Mesothelial cell of epicardium (in vitro differentiated cells): ENCODE measurements at regions not wholly inside any gene's neighbourhood (a gene's known extent, or its start where the extent isn't known, plus 50 kb on each side); places are given as distances from the start of the nearest gene placed in this dataset.

Experiments used
- DNase-seq, 2 experiments: peaks; one replicate each; pipeline ENCODE4 v3.0.0; 2021; ENCODE audit warnings: low spot score in 2 of 2; ENCODE audit not compliant: unreplicated experiment in 2 of 2
- H3K27ac Mint-ChIP-seq: 2 replicates; pipeline ENCODE4 v1.8.0; 2021; ENCODE audit warnings: mixed read lengths
- H3K27me3 Mint-ChIP-seq: 2 replicates; pipeline ENCODE4 v1.8.0; 2021; ENCODE audit warnings: low read depth, mixed read lengths
- H3K36me3 Mint-ChIP-seq: 2 replicates; pipeline ENCODE4 v1.8.0; 2021; ENCODE audit warnings: mixed read lengths
- H3K4me1 Mint-ChIP-seq: 2 replicates; pipeline ENCODE4 v1.8.0; 2021; ENCODE audit warnings: mixed read lengths
- H3K4me3 Mint-ChIP-seq: 2 replicates; pipeline ENCODE4 v1.8.0; 2021; ENCODE audit warnings: mild to moderate bottlenecking, moderate library complexity, mixed read lengths
- H3K9me3 Mint-ChIP-seq: 2 replicates; pipeline ENCODE4 v1.8.0; 2021; ENCODE audit warnings: mixed read lengths
- CTCF ChIP-seq: fragments of 200-600 bp; sonication (generic); IDR thresholded peaks from one replicate; pipeline ENCODE4 v1.5.0; 2021; ENCODE audit warnings: antibody characterized with exemption; ENCODE audit not compliant: unreplicated experiment

DNA sequence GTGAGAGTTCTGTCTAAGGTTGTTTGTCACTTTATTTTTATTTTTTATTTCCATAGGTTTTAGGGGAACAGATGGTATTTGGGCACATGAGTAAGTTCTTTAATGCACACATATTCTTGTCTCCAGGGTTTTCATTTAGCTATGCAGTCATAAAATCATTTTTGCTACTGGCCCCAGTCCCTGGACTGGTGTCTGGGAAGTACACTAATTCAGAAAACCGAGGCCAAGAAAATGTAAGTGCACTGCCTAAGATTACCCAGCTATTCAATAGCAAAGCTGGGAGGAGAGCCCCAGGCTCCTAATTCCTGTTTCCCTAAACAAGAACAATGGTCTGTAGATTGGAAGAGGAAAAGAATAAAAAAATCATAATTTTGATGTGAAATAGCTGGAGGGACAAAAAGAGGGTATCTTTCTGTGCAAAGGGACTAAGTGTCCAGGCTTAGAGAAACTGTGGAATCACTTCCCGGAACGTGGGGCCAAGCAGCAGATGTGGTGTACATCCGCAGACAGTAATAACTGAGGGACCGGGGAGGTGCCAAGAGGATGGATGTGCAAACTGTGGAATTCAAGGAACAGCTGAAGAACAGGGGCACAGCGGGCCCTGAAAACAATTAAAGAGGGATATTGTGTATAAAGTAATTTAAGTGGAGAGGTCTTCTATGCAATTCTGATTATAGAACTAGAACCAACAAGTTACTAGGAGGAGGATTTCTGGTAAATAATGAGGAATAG, 236.3 kb downstream of the ACKR3 start:
- H3K4me1 Mint-ChIP-seq = no peaks in the 10 kb centered on the region
- TF ChIP-seq CTCF = no peak
- no peaks in the 10 kb centered on the region for H3K27me3 Mint-ChIP-seq
- H3K4me3 Mint-ChIP-seq = no peak overlapping the region
- peaks cover 33% of the 10 kb centered on the region for H3K9me3 Mint-ChIP-seq
- peaks cover 13% of the 10 kb centered on the region for H3K36me3 Mint-ChIP-seq
- H3K27ac Mint-ChIP-seq = no peak overlapping the region
- DNase-seq = no peak

DNA sequence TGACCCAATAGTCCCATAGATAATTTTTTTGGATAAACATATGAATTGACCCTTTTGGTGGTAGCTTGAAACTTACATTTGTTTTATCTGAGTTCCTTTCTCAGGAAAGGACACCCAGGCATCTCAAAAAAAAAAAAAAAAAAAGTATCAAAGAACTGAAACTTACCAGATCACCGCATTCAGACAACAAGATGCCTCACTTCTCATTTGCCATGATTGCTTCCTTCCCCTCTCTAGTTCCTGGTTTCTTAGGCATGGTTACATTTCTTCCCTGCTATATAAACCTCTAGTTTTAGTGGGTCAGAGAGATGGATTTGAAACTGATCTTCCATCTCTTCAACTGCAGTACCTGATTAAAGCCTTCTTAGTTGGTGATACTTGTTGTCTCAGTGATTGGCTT, 240.1 kb downstream of the ACKR3 start:
- Mint-ChIP-seq H3K4me1 (peaks cover 14% of the 10 kb centered on the region), H3K27ac (no peak overlapping the region), H3K4me3 (no peak overlapping the region), H3K27me3 (no peaks in the 10 kb centered on the region), H3K36me3 (peaks cover 11% of the 10 kb centered on the region), H3K9me3 (peaks cover 36% of the 10 kb centered on the region)
- no peak for DNase-seq
- TF ChIP-seq CTCF = no peak

DNA sequence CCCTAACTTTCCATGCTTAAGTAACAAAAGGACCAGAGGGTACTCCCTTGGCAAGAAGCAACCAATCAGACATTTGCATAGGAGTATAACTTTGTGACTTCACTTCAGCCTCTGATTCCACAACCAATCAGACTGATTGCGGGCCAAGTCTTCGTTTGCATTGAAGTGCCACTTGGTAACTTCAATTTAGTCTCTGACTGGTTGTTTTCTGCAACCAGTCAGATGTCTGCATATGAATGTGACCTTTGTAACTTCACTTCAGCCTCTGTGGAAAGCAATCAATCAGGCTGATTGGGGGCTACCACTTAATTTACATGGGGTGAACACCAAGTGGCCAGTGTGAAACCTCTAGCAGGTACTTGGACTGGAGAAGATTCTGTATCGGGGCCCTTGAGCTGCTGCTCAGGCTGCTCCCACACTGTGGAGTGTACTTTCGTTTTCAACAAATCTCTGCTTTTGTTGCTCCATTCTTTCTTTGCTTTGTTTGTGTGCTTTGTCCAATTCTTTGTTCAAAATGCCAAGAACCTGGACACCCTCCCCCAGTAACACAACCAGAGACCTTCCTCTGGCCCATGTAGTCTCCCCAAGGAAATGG, 241.5 kb downstream of the ACKR3 start:
- Mint-ChIP-seq H3K9me3 (peaks cover 33% of the 10 kb centered on the region), H3K4me1 (peaks cover 14% of the 10 kb centered on the region), H3K27ac (no peak overlapping the region), H3K36me3 (peaks cover 9% of the 10 kb centered on the region), H3K27me3 (no peaks in the 10 kb centered on the region), H3K4me3 (no peak overlapping the region)
- no peak for TF ChIP-seq CTCF
- DNase-seq = no peak

- Mint-ChIP-seq H3K4me3 (no peak overlapping the region), H3K9me3 (peaks cover 22% of the 10 kb centered on the region), H3K27ac (no peak overlapping the region), H3K27me3 (no peaks in the 10 kb centered on the region), H3K36me3 (no peaks in the 10 kb centered on the region), H3K4me1 (peaks cover 18% of the 10 kb centered on the region)
- no peak for DNase-seq
- no peak for TF ChIP-seq CTCF
Measured at GRCh38 chr2:236813766-236814165, 244.1 kb downstream of the ACKR3 start.

- H3K4me3 Mint-ChIP-seq = no peak overlapping the region
Measured at GRCh38 chr2:236814593-236814992, 245.0 kb downstream of the ACKR3 start.

More at GRCh38 chr2:236814593-236814992, 245.0 kb downstream of the ACKR3 start:
- TF ChIP-seq CTCF = no peak
- DNase-seq = no peak
- peaks cover 24% of the 10 kb centered on the region for H3K4me1 Mint-ChIP-seq
- no peak overlapping the region for H3K27ac Mint-ChIP-seq
- no peaks in the 10 kb centered on the region for H3K36me3 Mint-ChIP-seq
- H3K27me3 Mint-ChIP-seq = no peaks in the 10 kb centered on the region
- peaks cover 15% of the 10 kb centered on the region for H3K9me3 Mint-ChIP-seq
